WTC11 (cell line): ENCODE measurements at regions not wholly inside any gene's neighbourhood (a gene's known extent, or its start where the extent isn't known, plus 50 kb on each side); places are given as distances from the start of the nearest gene placed in this dataset.

Experiments
- ATAC-seq: fragments of 200-7000 bp; cut with Tn5 transposase; 2 replicates; pipeline ENCODE4 v1.10.0; 2021; ENCODE audit warnings: mild to moderate bottlenecking, moderate library complexity
- CTCF ChIA-PET: fragments of 300-600 bp; sonication (Branson Sonifier 250); formaldehyde crosslinking; loops from one replicate; lab custom pipeline; 2021; ENCODE audit warnings: antibody characterized with exemption; lab: Charles Lee
- POLR2A ChIA-PET: fragments of 350-600 bp; sonication (Branson Sonifier 250); formaldehyde crosslinking; loops from one replicate; lab custom pipeline; 2021; ENCODE audit warnings: antibody characterized with exemption; lab: Charles Lee
- DNase-seq: peaks from one replicate; pipeline ENCODE4 v3.0.0; 2021; ENCODE audit warnings: low spot score
- H3K27ac Mint-ChIP-seq: 2 replicates; pipeline ENCODE4 v1.8.0; 2021; ENCODE audit warnings: mixed read lengths
- H3K27me3 Mint-ChIP-seq: 2 replicates; pipeline ENCODE4 v1.8.0; 2021; ENCODE audit warnings: low read depth, mild to moderate bottlenecking, moderate library complexity, mixed read lengths
- H3K36me3 Mint-ChIP-seq: 2 replicates; pipeline ENCODE4 v1.8.0; 2021; ENCODE audit warnings: mixed read lengths
- H3K4me1 Mint-ChIP-seq: 2 replicates; pipeline ENCODE4 v1.8.0; 2022; ENCODE audit warnings: mixed read lengths
- H3K4me3 Mint-ChIP-seq: 2 replicates; pipeline ENCODE4 v1.8.0; 2021; ENCODE audit warnings: mild to moderate bottlenecking, moderate library complexity, mixed read lengths
- H3K9me3 Mint-ChIP-seq: 2 replicates; pipeline ENCODE4 v1.8.0; 2021; ENCODE audit warnings: mixed read lengths
- ATF1 ChIP-seq: sonication (generic); formaldehyde crosslinking; IDR thresholded peaks from 2 replicates; pipeline ENCODE4 v1.8.1; 2023; ENCODE audit warnings: mild to moderate bottlenecking, moderate library complexity, missing genetic modification reagents
- ESRRA ChIP-seq: sonication (generic); formaldehyde crosslinking; IDR thresholded peaks from 2 replicates; pipeline ENCODE4 v1.8.1; 2022; ENCODE audit warnings: mild to moderate bottlenecking, missing genetic modification reagents, borderline replicate concordance
- FOXP1 ChIP-seq: sonication (generic); formaldehyde crosslinking; IDR thresholded peaks from 2 replicates; pipeline ENCODE4 v1.8.0; 2022; ENCODE audit warnings: missing genetic modification reagents, mild to moderate bottlenecking, moderate library complexity, borderline replicate concordance
- GTF2I ChIP-seq: fragments of 250-450 bp; sonication (Bioruptor Pico); conservative IDR thresholded peaks from 2 replicates; pipeline ENCODE4 v1.4.0; 2021; ENCODE audit warnings: mild to moderate bottlenecking
- MXD4 ChIP-seq: fragments of 250-450 bp; sonication (Bioruptor Pico); IDR thresholded peaks from 2 replicates; pipeline ENCODE4 v1.8.0; 2021; ENCODE audit warnings: mild to moderate bottlenecking, moderate library complexity, borderline replicate concordance
- MYBL2 ChIP-seq: sonication (generic); formaldehyde crosslinking; IDR thresholded peaks from 2 replicates; pipeline ENCODE4 v1.8.1; 2023; ENCODE audit warnings: mild to moderate bottlenecking, moderate library complexity, missing genetic modification reagents
- NFE2L1 ChIP-seq: sonication (generic); formaldehyde crosslinking; IDR thresholded peaks from 2 replicates; pipeline ENCODE4 v1.8.1; 2023; ENCODE audit warnings: missing genetic modification reagents
- NR1H2 ChIP-seq: sonication (generic); formaldehyde crosslinking; IDR thresholded peaks from 2 replicates; pipeline ENCODE4 v1.9.0; 2021; ENCODE audit warnings: mild to moderate bottlenecking, moderate library complexity, missing genetic modification reagents
- OVOL2 ChIP-seq: fragments of 250-450 bp; sonication (Bioruptor Pico); IDR thresholded peaks from 2 replicates; pipeline ENCODE4 v1.9.0; 2021; ENCODE audit warnings: mild to moderate bottlenecking, borderline replicate concordance
- SOX15 ChIP-seq: fragments of 250-450 bp; sonication (Bioruptor Pico); IDR thresholded peaks from 2 replicates; pipeline ENCODE4 v1.9.0; 2021; ENCODE audit warnings: mild to moderate bottlenecking
- ZNF121 ChIP-seq: sonication (generic); formaldehyde crosslinking; IDR thresholded peaks from 2 replicates; pipeline ENCODE4 v1.8.0; 2023; ENCODE audit warnings: missing genetic modification reagents
- ZNF232 ChIP-seq: sonication (generic); formaldehyde crosslinking; IDR thresholded peaks from 2 replicates; pipeline ENCODE4 v1.8.0; 2022; ENCODE audit warnings: mild to moderate bottlenecking, missing genetic modification reagents
- TF ChIP-seq, protein P1 (sequence below): fragments of 250-450 bp; sonication (Bioruptor Pico); IDR thresholded peaks from 2 replicates; pipeline ENCODE4 v2.1.2; 2022; ENCODE audit warnings: mild to moderate bottlenecking, moderate library complexity
- TF ChIP-seq, protein P2 (sequence below): fragments of 250-450 bp; sonication (Bioruptor Pico); conservative IDR thresholded peaks from 2 replicates; pipeline ENCODE4 v1.9.0; 2021; ENCODE audit warnings: mild to moderate bottlenecking
- TF ChIP-seq, protein P3 (sequence below): sonication (generic); formaldehyde crosslinking; IDR thresholded peaks from 2 replicates; pipeline ENCODE4 v1.8.0; 2023; ENCODE audit warnings: mild to moderate bottlenecking, missing genetic modification reagents
- TF ChIP-seq, protein P4 (sequence below): sonication (generic); formaldehyde crosslinking; IDR thresholded peaks from 2 replicates; pipeline ENCODE4 v1.8.1; 2023; ENCODE audit warnings: mild to moderate bottlenecking, missing genetic modification reagents
- TF ChIP-seq, protein P5 (sequence below): fragments of 250-450 bp; sonication (Bioruptor Pico); IDR thresholded peaks from 2 replicates; pipeline ENCODE4 v1.9.0; 2021; ENCODE audit warnings: mild to moderate bottlenecking

DNA sequence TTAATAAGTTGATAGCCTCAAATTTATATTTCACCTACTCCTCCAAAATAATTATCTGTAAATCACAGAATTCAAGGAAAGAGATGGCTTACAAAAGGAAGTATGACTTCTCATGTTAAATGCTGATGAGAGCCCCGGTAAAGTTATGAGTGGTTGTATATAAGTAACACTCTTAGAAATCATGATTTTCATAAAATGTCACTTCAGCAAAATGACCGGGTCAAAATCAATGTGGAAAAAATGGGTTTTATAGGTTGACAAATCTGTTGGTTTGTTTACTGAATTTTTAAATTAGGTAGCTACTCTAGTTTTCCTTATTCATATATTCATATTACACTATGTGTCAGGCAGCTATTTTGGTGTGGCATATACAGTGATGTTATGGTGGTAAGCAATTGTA is 1131.0 kb downstream of the TAF11L14 start:
- Mint-ChIP-seq H3K27ac (no peak overlapping the region), H3K9me3 (peaks cover 7% of the 10 kb centered on the region), H3K4me1 (0 out of 2 replicates have a peak, but pooled peaks cover 3% of the 10 kb centered on the region), H3K36me3 (no peaks in the 10 kb centered on the region), H3K27me3 (no peaks in the 10 kb centered on the region), H3K4me3 (no peak overlapping the region)
- TF ChIP-seq SOX15 (CRISPR knock-in tag), result no peak
- no peak for TF ChIP-seq MYBL2 (CRISPR knock-in tag)
- TF ChIP-seq, protein P1, sequence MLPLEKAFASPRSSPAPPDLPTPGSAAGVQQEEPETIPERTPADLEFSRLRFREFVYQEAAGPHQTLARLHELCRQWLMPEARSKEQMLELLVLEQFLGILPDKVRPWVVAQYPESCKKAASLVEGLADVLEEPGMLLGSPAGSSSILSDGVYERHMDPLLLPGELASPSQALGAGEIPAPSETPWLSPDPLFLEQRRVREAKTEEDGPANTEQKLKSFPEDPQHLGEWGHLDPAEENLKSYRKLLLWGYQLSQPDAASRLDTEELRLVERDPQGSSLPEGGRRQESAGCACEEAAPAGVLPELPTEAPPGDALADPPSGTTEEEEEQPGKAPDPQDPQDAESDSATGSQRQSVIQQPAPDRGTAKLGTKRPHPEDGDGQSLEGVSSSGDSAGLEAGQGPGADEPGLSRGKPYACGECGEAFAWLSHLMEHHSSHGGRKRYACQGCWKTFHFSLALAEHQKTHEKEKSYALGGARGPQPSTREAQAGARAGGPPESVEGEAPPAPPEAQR, result no peak
- TF ChIP-seq, protein P2, sequence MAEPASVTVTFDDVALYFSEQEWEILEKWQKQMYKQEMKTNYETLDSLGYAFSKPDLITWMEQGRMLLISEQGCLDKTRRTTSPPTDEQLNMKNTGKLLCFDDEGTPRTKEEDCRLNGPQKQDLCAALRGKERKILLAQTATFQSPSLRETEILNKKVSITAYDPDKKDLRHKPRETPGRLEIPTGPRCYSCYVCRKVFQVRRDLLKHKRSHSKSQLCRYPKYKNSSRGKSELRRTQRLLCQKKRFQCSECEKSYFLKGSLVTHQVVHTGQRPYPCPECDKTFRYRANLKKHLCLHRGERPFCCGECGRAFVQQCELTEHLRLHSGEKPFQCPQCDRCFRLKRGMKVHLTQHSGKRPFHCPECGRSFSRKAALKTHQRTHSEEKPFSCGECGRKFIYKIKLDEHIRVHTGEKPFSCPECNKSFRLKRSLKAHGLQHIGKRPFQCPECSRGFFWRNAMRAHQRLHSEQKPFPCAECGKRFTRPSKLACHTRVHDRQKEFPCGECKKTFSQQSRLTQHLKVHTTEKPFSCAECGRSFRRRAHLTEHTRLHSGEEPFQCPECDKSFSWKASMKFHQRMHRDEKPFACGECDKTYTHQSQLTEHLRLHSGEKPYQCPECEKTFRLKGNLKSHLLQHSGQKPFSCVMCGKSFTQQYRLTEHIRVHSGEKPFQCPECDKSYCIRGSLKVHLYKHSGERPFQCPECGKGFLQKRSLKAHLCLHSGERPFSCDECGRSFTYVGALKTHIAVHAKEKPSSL (CRISPR knock-in tag), result no peak
- TF ChIP-seq FOXP1 (CRISPR knock-in tag), result no peak
- TF ChIP-seq, protein P3, sequence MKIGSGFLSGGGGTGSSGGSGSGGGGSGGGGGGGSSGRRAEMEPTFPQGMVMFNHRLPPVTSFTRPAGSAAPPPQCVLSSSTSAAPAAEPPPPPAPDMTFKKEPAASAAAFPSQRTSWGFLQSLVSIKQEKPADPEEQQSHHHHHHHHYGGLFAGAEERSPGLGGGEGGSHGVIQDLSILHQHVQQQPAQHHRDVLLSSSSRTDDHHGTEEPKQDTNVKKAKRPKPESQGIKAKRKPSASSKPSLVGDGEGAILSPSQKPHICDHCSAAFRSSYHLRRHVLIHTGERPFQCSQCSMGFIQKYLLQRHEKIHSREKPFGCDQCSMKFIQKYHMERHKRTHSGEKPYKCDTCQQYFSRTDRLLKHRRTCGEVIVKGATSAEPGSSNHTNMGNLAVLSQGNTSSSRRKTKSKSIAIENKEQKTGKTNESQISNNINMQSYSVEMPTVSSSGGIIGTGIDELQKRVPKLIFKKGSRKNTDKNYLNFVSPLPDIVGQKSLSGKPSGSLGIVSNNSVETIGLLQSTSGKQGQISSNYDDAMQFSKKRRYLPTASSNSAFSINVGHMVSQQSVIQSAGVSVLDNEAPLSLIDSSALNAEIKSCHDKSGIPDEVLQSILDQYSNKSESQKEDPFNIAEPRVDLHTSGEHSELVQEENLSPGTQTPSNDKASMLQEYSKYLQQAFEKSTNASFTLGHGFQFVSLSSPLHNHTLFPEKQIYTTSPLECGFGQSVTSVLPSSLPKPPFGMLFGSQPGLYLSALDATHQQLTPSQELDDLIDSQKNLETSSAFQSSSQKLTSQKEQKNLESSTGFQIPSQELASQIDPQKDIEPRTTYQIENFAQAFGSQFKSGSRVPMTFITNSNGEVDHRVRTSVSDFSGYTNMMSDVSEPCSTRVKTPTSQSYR (CRISPR knock-in tag), result no peak
- TF ChIP-seq ESRRA (CRISPR knock-in tag), result no peak
- no peak for TF ChIP-seq NR1H2 (CRISPR knock-in tag)
- TF ChIP-seq OVOL2 (CRISPR knock-in tag), result no peak
- TF ChIP-seq, protein P4, sequence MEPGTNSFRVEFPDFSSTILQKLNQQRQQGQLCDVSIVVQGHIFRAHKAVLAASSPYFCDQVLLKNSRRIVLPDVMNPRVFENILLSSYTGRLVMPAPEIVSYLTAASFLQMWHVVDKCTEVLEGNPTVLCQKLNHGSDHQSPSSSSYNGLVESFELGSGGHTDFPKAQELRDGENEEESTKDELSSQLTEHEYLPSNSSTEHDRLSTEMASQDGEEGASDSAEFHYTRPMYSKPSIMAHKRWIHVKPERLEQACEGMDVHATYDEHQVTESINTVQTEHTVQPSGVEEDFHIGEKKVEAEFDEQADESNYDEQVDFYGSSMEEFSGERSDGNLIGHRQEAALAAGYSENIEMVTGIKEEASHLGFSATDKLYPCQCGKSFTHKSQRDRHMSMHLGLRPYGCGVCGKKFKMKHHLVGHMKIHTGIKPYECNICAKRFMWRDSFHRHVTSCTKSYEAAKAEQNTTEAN, result no peak
- TF ChIP-seq, protein P5, sequence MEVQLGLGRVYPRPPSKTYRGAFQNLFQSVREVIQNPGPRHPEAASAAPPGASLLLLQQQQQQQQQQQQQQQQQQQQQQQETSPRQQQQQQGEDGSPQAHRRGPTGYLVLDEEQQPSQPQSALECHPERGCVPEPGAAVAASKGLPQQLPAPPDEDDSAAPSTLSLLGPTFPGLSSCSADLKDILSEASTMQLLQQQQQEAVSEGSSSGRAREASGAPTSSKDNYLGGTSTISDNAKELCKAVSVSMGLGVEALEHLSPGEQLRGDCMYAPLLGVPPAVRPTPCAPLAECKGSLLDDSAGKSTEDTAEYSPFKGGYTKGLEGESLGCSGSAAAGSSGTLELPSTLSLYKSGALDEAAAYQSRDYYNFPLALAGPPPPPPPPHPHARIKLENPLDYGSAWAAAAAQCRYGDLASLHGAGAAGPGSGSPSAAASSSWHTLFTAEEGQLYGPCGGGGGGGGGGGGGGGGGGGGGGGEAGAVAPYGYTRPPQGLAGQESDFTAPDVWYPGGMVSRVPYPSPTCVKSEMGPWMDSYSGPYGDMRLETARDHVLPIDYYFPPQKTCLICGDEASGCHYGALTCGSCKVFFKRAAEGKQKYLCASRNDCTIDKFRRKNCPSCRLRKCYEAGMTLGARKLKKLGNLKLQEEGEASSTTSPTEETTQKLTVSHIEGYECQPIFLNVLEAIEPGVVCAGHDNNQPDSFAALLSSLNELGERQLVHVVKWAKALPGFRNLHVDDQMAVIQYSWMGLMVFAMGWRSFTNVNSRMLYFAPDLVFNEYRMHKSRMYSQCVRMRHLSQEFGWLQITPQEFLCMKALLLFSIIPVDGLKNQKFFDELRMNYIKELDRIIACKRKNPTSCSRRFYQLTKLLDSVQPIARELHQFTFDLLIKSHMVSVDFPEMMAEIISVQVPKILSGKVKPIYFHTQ, result no peak
- no peak for TF ChIP-seq ZNF121 (CRISPR knock-in tag)
- TF ChIP-seq MXD4 (CRISPR knock-in tag), result no peak
- TF ChIP-seq ATF1 (CRISPR knock-in tag), result no peak
- no peak for TF ChIP-seq ZNF232 (CRISPR knock-in tag)
- no peak for TF ChIP-seq NFE2L1 (CRISPR knock-in tag)
- TF ChIP-seq GTF2I (CRISPR knock-in tag), result no peak
- DNase-seq (no peak), ATAC-seq (no peak)
- CTCF ChIA-PET, result no interaction called here
- POLR2A ChIA-PET, result no interaction called here
